HG02623 (cell line): ENCODE measurements at regions not wholly inside any gene's neighbourhood (a gene's known extent, or its start where the extent isn't known, plus 50 kb on each side); places are given as distances from the start of the nearest gene placed in this dataset.

ENCODE experiments used
- ATAC-seq: cut with Tn5 transposase; IDR thresholded peaks from one replicate; pipeline ENCODE4 v1.9.1; 2021; ENCODE audit warnings: moderate library complexity; ENCODE audit not compliant: unreplicated experiment

- no peak for ATAC-seq
Measured at GRCh38 chr4:14726877-14727361, 275.4 kb upstream of the CPEB2 start.

DNA sequence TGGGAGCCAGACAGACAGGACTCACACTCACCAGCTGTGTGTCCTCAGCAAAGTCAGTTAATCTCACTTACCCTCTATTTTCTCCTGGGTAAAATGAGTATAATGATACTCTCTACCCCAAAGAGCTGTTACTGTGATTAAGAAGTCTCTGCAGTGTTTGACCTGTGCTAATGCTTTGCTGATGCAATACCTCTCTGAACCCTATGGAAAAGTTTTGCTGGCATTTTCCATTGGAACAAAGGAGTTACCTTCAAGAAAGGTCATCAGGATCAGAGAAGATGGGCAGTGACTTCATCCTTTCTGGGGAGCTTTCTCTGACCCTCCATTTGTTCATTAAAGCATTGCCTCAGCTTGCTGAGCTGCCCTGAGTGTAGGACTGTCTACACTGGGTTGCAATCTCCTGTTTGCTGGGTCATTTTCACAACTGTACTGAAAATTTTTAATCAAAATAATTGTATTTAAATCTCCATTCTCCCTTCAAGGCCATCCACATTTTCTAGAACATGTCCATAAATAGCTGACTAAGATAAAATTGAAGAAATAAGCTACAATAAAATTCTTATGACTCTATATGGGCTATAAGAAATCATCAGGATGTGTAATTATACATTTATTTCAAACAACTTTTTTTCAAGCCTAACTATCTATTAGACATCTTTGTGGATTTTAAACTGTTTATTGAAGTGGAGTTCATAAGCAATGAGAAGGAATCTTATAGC, 272.8 kb upstream of the CPEB2 start:
- ATAC-seq: no peak

DNA sequence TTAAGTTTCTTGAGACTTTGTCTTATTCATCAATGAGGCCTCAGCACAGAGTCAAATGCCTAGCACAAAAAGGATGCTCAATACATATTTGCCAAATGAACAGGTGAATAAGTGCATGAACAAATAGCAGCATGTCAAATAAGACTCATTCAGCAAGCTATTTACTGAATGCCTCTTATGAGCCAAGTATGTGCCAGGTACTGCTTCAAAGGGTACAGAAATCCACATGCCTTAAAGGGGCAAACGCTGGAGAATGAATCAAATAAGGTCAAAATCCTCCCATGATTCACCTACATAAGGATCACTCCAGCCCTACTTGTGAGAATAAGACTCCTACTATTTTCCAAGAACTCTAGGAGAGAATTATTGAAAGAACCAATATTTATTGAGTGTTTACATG, 260.2 kb upstream of the CPEB2 start:
- no peak for ATAC-seq

- no peak for ATAC-seq
Measured at GRCh38 chr4:14743172-14743571, 259.1 kb upstream of the CPEB2 start.

DNA sequence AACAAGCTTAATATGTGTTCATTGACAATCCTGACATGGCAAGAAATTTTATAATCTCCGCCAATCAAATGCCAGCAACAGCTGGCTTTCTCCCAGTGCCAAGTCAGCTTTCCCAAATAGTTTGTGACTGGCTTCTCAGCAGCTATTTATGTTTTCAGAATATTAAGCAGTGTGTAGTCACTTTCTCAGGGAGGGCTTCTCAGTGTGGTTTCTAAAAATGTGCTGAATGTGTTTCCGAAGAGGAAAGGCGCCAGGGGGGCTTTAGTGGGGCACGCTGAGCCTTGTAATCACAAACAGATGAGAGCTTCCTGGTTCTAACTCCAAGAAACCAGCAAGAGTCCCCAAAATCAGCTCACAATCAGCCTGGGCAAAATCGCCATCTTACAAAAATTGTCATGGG, 258.7 kb upstream of the CPEB2 start:
- no peak for ATAC-seq

GRCh38 chr4:14744346-14744745, 257.9 kb upstream of the CPEB2 start:
- ATAC-seq: no peak

DNA sequence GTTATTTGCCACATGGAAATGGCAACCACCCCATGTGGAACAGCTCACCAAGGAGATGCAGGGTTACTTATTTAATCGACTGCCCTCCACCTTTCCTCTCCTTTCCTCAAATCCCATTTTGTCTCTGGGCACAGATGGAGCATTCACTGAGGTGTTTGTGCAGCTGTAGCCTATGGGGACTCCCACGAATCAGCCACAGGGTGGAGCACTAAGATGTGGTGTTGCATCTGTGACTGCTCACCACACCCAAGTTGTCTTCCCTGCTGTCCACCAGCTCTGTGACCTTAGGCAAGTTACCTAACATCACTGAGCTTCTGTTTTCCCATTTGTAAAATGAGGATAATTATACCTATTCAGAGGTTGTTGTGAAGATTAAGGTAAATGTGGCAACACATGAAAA, 252.4 kb upstream of the CPEB2 start:
- no peak for ATAC-seq

DNA sequence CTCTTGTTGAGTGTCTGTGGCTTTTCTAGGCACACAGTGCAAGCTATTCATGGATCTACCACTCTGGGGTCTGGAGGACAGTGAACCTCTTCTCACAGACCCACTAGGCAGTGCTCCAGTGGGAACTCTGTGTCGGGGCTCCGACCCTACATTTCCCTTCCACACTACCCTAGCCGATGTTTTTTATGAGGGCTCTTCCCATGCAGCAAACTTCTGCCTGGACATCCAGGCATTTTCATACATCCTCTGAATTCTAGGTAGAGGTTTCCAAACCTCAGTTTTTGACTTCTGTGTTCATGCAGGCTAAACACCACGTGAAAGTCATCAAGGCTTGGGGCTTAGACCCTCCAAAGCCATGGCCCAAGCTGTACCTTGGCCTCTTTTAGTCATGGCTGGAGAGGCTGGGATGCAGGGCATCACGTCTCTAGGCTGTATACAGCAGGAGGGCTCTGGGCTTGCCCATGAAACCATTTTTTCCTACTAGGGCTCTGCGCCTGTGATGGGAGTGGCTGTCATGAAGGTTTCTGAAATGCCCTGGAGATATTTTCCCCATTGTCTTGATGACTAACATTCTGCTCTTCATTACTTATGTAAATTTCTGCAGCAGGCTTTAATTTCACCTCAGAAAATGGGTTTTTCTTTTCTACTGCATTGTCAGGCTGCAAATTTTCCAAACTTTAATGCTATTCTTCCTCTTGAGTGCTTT, 249.8 kb upstream of the CPEB2 start:
- no peak for ATAC-seq

DNA sequence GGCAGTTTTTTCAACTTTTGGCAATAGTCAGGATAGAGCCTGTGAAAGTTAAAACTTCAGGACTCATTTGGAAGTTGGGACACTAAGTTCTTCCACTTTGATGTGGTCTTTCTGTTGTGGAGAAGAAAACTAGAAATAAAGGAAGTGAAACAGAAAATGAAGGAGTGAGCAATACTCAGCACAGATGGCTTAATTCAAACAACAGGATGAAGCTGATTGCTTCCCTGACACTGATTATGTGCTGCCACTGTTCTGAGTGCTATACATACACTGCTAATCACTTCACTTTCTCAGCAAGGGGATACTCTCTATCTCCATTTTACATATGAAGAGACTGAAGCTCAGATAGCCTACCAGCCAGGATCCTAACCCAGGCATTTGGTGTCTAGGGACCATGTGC, 235.1 kb upstream of the CPEB2 start:
- no peak for ATAC-seq

GRCh38 chr4:14768449-14768848, 233.8 kb upstream of the CPEB2 start:
- ATAC-seq: no peak

DNA sequence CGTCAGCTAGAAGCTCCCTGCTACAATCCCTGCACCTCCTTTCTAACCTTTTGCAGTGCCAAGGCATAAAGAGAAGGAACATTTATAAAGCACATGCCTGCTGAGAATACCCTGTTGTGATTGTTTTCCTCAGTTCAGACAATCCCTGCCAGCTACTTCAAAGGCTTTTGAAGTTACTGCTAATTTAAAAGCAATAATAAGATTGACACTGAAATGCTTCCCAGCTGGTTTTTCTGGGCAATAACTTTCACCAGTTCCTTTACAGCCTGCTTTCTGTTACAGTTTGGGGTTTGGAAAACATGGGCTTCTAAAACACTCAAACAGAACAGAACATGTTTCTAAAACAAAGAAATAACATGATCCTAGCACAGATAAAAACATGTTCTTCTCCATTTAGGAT, 232.3 kb upstream of the CPEB2 start:
- no peak for ATAC-seq

DNA sequence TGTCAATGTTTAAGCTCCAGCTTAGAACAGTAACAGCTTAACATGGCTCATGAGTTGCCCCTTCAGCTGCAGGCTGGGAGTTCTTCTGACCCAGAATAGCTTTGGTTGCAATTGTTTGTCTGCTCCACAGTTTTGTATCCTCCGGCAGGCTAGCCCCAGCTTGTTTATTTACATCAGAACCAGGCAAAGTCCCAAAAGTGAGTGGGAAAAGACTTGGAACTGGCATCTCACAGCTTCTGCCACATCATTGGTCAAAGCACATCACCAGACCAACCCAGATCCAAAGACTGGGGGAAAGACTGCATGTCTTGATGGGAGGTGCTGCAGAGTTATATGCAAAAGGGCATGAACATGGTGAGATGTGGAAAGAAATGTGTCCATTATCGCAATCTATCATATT, 231.2 kb upstream of the CPEB2 start:
- ATAC-seq: no peak

DNA sequence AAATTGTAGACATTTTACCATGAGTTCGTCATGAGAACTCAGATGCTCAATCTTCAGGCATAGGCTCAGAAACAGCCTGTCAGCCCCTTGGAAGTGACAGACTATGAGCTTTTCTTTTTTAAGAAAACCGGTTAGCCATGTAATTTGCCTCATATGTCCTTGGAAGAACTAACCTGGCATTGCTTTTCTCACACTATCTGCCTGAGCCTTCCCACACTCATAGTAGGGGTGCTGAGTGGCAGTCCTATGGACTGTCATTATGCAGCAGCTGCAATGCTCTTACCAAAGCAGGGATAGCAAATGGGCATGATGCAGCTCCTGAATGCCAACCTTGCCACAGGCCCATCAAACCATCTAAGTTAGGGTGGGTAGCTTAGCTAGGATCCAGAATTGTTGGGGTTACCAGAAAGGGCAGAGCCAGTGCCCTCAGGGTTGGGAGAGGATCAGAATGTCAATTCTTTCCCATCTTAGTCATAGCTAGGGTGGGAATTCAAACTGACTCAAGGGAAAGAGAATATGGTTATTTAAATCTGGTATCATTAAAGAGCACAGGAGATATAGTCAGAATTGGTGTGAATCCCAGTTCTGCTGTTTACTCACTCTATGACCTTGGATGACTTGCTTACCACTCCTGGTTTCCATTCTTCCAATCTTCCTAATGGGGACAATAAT, 230.6 kb upstream of the CPEB2 start:
- ATAC-seq: no peak

GRCh38 chr4:14772388-14772787, 229.9 kb upstream of the CPEB2 start:
- no peak for ATAC-seq

GRCh38 chr4:14783011-14783877, 219.0 kb upstream of the CPEB2 start:
- ATAC-seq: peak; percentile 94

DNA sequence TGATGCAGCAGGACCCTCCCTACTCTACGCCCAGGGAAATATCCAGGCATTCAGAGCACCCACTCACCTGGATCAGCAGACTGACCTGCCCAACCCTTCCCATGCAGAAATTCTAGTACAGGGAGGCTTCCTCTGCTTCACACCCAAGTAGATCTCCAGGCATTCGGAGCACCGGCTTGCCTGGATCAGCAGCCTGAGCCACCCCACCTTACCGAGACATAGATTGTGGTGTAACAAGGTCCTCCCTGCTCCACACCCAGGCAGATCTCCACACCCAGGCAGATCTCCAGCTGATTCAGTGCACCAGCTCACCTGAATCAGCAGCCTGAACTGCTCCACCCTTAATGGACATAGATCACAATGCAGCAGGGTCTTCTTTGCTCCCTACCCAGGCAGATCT, 215.1 kb upstream of the CPEB2 start:
- no peak for ATAC-seq

DNA sequence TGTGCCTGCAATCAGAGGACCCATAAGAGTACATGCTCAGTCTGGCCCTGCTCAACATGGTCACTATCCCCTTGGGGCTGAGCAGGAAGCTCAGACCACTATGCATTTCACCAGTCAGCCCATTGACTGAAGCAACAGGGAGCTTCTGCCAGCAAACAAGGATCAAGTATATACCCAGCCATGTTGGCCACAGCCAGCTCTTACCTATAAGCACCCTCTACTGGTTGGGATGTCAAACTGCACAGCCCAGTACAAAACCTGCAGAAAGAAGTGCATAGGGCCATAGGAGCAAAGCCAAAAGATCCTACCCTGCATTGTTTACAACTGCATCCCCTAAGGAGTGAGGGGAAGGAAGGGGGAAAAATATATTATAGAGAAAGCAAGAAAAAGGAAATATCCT, 214.4 kb upstream of the CPEB2 start:
- ATAC-seq: no peak

DNA sequence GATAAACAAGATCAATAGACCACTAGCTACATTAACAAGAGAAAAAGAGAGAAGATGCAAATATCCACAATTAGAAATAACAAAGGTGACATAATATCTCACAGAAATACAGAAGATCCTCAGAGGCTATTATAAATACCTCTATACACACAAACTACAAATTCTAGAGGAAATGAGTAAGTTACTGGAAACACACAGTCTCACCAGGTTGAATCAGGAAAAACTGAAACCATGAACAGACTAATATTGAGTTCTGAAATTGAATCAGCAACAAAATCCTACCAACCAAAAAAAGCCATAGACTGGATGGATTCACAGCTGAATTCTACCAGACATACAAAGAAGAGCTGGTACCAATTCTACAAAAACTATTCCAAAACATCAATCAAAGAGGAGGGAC, 211.8 kb upstream of the CPEB2 start:
- ATAC-seq: no peak

GRCh38 chr4:14792702-14793227, 209.5 kb upstream of the CPEB2 start:
- no peak for ATAC-seq

DNA sequence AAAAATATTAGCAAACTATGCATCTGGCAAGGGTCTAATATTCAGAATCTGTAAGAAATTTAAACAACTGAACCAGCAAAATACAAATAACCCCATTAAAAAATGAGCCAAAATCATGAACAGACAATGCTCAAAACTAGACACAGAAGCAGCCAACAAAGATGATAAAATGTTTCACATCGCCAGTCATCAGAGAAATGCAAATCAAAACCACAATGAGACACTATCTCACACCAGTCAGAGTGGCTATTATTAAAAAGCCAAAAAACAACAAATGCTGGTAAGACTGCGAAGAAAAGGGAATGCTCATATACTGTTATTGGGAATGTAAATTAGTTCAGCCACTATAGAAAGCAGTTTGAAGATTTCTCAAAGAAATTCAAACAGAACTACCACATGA, 201.3 kb upstream of the CPEB2 start:
- ATAC-seq: no peak

GRCh38 chr4:14802596-14802995, 199.7 kb upstream of the CPEB2 start:
- ATAC-seq: no peak
